Esophagus muscularis mucosa (tissue), 4 donors: ENCODE measurements at regions not wholly inside any gene's neighbourhood (a gene's known extent, or its start where the extent isn't known, plus 50 kb on each side); places are given as distances from the start of the nearest gene placed in this dataset.

ENCODE experiments used
- DNase-seq: peaks from one replicate; pipeline ENCODE4 v3.0.0-alpha.2; 2017; ENCODE audit errors: extremely low spot score
- H3K27ac ChIP-seq, 4 donors: fragments of 200-600 bp; sonication (generic); replicated peaks in 1 of 4; 1 replicate in 3 of 4; 2 replicates in 1 of 4; pipeline ENCODE4 v1.5.1; 2016 to 2019; ENCODE audit warnings: mild to moderate bottlenecking in 1 of 4
- H3K27me3 ChIP-seq, 4 donors: fragments of 200-600 bp; sonication (generic); one replicate each; pipeline versions ENCODE4 v1.5.1 to v1.6.0; 2016 to 2019
- H3K36me3 ChIP-seq, 4 donors: fragments of 200-600 bp; sonication (generic); one replicate each; pipeline ENCODE4 v1.5.1; 2016 to 2019
- H3K4me1 ChIP-seq, 4 donors: fragments of 200-600 bp; sonication (generic); one replicate each; pipeline ENCODE4 v1.5.1; 2016 to 2019
- H3K4me3 ChIP-seq, 4 donors: fragments of 200-600 bp; sonication (generic); 1 replicate in 2 of 4; 2 replicates in 2 of 4; pipeline ENCODE4 v1.5.1; 2016 to 2019; ENCODE audit warnings: mild to moderate bottlenecking in 4 of 4, moderate library complexity in 1 of 4
- H3K9me3 ChIP-seq, 4 donors: fragments of 200-600 bp; sonication (generic); 1 replicate in 3 of 4; 2 replicates in 1 of 4; pipeline ENCODE4 v1.5.1; 2016 to 2019
- CTCF ChIP-seq, 3 experiments: fragments of 200-600 bp in 2 of 3; fragments of 450-650 bp in 1 of 3; sonication (generic) in 2 of 3; IDR thresholded peaks; one replicate each; pipeline ENCODE4 v1.5.1; 2017 to 2019; ENCODE audit warnings: antibody characterized with exemption in 3 of 3, mild to moderate bottlenecking in 2 of 3, moderate library complexity in 1 of 3
- EP300 ChIP-seq: sonication (generic); formaldehyde crosslinking; IDR thresholded peaks from one replicate; pipeline ENCODE4 v1.6.1; 2017; ENCODE audit warnings: antibody characterized with exemption
- POLR2A ChIP-seq: fragments of 450-650 bp; IDR thresholded peaks from one replicate; pipeline ENCODE4 v1.6.1; 2017; ENCODE audit warnings: antibody characterized with exemption, moderate library complexity, mild to moderate bottlenecking, low read depth
- POLR2AphosphoS5 ChIP-seq, 2 donors: sonication (generic); formaldehyde crosslinking; IDR thresholded peaks; one replicate each; pipeline ENCODE4 v1.6.1; 2017; ENCODE audit warnings: antibody characterized with exemption in 2 of 2
- WGBS: methylation state at CpG from one replicate; pipeline ENCODE4 v1.1.5; 2018; 5-methylcytosine and 5-hydroxymethylcytosine counted together
- intact Hi-C: fragments of 100-400 bp; cut with DNase I; formaldehyde crosslinking; loops from one replicate; pipeline ENCODE4 v1.15.1; 2023

DNA sequence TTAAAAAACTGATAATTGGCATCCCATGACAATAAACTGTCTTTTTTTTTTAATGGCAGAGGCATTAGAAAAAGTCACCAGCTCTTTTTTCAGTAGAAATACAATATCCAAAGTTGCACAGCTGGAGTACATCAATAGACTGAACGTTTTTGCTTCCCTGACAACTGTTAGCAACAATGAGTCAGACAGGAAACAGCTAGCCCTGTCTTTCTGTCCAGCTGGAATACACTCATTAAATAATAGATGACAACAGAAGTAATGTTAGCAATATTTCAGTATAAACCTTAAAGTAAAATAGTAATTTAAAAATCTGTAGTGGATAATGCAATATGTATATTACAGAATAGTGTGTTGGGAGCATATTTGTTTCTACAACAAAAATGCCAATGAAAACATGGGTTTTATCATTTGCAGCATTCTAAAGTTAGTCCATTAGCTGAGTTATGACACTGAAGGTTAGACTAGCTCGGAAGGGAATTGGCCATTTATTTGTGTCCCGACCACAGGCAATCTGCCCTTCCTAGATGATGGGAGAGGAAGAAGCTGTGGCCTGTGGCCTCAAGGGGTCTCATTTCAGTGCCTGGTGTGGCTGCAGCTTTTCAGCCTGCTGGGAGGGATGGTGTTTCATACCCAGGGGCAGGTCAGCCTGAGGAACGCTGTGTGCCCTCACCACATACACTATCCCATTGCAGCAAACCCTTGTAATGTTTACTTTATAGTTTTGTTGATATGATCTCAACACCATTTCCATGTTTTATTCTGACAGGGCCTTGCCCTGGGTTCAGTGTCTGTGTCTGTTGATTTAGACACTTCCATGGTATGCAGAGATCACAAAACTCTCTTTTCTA, 173.3 kb downstream of the SLC16A9 start:
- H3K27ac ChIP-seq: peak overlapping the region; percentile 70 to 82 (median 78)
- H3K4me1 ChIP-seq: peaks cover 12 to 34% (median 31%) of the 10 kb centered on the region in 4 donors
- WGBS: 3% methylated on average over 4 of the region's 4 CpGs
- no peaks in the 10 kb centered on the region for H3K27me3 ChIP-seq
- TF ChIP-seq CTCF (IDR thresholded peaks at IDR 0.05): no peak
- no peak for TF ChIP-seq POLR2A
- TF ChIP-seq POLR2AphosphoS5 (IDR thresholded peaks at IDR 0.05): peak; percentile 45 to 88
- H3K9me3 ChIP-seq: no peaks in the 10 kb centered on the region
- intact Hi-C loops: no loop called here
- no peaks in the 10 kb centered on the region for H3K36me3 ChIP-seq
- peak overlapping the region in 1 of 4 donors; percentile 2 for H3K4me3 ChIP-seq
- DNase-seq: no peak

DNA sequence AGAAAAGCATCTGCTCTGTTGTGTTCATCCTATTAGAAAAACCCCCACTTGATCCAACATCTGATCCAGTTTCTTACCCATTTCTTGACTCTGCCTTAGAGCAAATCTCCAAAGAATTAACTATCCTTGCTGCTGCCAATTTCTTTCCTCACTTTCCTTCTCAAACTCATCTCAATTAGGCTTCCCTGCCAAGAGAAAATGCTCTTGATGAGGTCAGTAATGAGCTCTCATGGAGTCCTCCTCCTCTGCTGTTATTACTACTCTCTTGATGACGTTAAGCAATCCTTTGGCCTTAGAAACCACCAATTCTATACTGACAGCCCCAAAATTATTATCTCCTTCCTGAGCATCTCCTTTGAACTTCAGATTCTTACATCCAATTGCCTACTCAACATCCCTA, 162.0 kb upstream of the FAM13C start:
- 0% methylated on average over 1 of the region's 1 CpG for WGBS
- peak overlapping the region in 2 of 4 donors; percentile 0 to 40 for H3K27ac ChIP-seq

DNA sequence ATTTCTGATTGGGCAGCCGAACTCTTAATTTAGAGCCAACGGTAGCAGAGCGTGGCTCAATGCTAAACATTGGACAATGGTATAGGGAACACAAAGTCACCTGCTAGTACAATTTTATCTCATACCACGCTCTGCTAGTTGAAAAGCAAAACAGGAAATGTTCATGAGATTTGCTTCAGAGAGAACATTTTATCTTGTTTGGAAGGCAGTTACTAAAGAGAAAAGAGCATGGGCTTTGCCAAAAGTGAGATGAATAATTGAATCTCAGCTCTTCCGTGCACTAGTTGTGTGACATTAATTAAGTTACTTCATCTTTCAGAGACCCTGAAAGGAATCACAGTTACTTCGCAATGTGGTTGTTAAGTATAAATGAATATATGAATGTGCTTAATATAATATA, 161.5 kb upstream of the FAM13C start:
- 50% methylated on average over 6 of the region's 6 CpGs for WGBS
- Histone ChIP-seq H3K36me3 (no peaks in the 10 kb centered on the region), H3K9me3 (no peaks in the 10 kb centered on the region), H3K27me3 (no peaks in the 10 kb centered on the region), H3K27ac (peak overlapping the region in 3 of 4 donors; percentile 0 to 40 (median 0)), H3K4me3 (no peak overlapping the region), H3K4me1 (peaks cover 0 to 21% (median 20%) of the 10 kb centered on the region in 4 donors)
- TF ChIP-seq POLR2AphosphoS5 (IDR thresholded peaks at IDR 0.05) (no peak), POLR2A (no peak), EP300 (no peak), CTCF (IDR thresholded peaks at IDR 0.05) (no peak)
- no peak for DNase-seq
- intact Hi-C loops: no loop called here

More for the DNA sequence above, 162.0 kb upstream of the FAM13C start:
- Histone ChIP-seq H3K9me3 (no peaks in the 10 kb centered on the region), H3K4me3 (no peak overlapping the region), H3K27me3 (no peaks in the 10 kb centered on the region), H3K4me1 (peaks cover 0 to 21% (median 20%) of the 10 kb centered on the region in 4 donors), H3K36me3 (no peaks in the 10 kb centered on the region)
- TF ChIP-seq POLR2A (no peak), CTCF (IDR thresholded peaks at IDR 0.05) (no peak), EP300 (no peak), POLR2AphosphoS5 (IDR thresholded peaks at IDR 0.05) (no peak)
- DNase-seq: no peak
- intact Hi-C loops: no loop called here

DNA sequence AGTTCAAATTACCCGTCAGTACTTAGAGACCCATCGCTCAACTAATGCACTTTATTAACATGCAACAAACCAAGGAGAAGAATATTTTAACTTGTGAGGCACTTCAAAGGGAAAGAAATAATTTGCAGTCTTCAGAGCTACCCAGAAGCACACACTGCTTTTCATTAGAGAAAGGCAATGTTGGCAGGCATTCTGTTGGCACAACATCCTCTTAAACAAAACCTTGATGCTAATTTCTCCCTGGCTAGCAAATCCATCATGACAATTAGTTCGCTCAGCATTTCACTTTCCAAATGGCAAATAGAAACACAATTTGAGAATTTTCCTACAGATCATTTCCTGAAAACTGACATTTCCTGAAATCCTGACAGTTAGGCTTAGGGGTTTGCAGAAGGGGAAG, 155.6 kb upstream of the FAM13C start:
- WGBS: 42% methylated on average over 3 of the region's 3 CpGs
- no peaks in the 10 kb centered on the region for H3K27me3 ChIP-seq
- TF ChIP-seq CTCF (IDR thresholded peaks at IDR 0.05) (no peak), EP300 (no peak), POLR2A (no peak), POLR2AphosphoS5 (IDR thresholded peaks at IDR 0.05) (no peak)
- peaks cover 5 to 35% (median 26%) of the 10 kb centered on the region in 4 donors for H3K4me1 ChIP-seq
- peak overlapping the region in 2 of 4 donors; percentile 7 to 23 for H3K27ac ChIP-seq
- no peak overlapping the region for H3K4me3 ChIP-seq
- intact Hi-C loops: no loop called here
- no peaks in the 10 kb centered on the region for H3K9me3 ChIP-seq
- H3K36me3 ChIP-seq: no peaks in the 10 kb centered on the region
- no peak for DNase-seq
